HPDE6-E6E7 (cell line): ENCODE measurements at regions not wholly inside any gene's neighbourhood (a gene's known extent, or its start where the extent isn't known, plus 50 kb on each side); places are given as distances from the start of the nearest gene placed in this dataset.
"Not testable (repeated sequence)": the region's sequence is repeated elsewhere in the genome, so short reads cannot be mapped to it uniquely, and the experiment has no call there.

Experiments used
- DNase-seq: peaks from one replicate; pipeline ENCODE4 v3.0.0; 2011; ENCODE audit warnings: missing footprints; ENCODE audit errors: extremely low spot score

DNA sequence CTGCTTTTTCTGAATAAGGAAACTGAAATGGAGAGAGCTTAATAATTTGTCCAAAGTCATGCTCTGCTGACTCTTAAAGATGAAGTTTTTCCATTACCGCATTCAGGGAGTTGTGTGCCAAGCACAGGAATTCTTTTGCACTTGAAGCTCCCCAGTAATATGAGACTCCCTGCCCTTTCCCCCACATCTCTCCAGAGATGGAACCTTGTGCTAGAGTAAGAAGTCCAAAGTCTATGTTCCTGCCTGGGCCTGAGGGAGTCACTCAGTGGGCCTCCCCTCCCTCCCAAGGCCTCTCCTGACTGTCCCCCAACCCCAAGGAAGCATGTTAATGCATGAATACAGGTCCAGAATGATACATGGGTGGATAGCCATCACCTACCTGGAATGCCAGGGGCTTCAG is 173.3 kb upstream of the SEMA6A start:
- DNase-seq, result no peak

DNA sequence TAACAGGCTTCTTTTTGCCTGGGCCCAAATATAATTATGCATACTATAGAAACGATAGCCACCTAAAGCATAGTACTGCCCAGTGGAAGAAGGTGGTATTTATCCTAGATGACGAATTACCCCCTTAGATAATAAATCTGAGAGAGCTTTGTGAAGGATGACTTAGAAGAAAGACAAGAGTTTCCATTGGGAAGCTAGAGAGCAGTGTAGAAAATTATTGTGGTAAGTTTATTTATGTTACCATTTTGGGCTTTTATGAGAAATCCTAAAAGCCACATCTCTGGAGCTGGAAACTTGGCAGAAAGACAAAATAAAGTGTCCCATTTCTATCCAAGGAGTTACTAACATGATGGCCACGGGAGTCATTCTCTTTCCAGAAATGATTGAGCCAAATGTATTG is 172.0 kb upstream of the SEMA6A start:
- no peak for DNase-seq

DNA sequence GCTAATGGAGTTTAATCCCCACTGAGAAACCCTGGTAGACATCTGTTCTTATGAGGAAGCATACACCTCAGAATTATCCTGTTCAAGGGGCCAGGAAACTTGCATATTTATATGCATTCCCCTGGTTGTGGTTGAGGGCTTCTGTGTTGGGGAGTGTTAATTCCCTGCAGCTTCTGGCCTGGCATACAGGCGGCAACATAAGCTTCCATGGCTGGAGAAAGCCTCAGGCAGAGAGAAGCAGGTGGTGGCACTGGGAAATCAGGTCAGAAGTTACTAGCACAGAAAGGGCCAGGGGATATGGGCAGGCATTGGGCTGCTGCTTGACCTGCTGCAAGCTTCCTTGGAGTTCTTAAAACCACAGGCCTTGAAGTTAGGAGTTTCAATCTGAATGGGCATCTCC is 166.1 kb upstream of the SEMA6A start:
- no peak for DNase-seq

DNA sequence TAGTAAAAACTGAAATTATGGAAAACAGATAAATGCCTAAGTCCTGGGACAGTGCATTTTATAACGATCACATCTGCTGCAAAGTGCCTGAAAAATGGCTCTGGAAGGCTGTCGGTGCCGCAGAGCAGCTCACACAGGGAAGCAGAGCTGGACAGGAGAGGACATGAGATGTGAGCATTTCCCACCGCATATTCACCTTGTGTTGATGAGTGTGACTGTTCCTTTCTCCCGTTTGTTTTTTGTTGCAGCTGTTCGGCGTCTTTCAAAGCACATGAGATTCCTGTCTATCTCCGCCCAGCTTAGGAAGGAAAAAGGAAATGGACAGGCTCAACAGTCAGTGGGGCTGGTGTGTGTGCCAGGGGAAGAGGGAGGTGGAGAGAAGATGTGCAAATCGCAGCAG is 164.9 kb upstream of the SEMA6A start:
- no peak for DNase-seq

DNA sequence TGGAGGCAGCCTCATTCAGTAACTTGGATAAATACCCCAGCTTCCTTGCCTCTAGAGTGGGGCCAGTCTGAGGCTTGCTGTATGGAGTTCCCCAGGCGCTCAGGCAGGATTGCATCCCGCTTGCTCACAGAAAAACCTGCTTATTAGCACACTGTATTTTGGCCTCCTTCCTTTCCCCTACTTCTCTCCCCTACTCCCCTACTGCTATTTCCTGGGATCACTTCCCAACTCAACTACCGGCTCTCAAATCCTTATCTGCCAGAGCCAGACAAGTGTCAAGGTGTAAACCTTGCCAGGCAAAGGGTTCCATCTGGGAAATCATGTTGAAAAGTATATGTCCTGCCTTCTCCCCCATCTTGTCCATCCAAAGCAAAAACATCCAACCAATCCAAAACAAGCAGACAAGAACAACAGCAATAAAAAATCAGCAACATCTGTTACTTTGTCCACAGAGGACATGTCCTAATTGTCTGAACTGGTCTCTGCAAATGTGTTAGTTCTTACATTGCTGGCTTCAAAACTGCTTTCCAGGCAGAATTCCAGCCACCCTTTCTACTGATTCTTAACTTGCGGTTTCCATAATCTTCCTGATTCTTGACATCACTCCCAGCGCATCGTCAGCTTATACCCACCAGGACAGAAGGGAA is 164.1 kb upstream of the SEMA6A start:
- DNase-seq, result no peak

DNA sequence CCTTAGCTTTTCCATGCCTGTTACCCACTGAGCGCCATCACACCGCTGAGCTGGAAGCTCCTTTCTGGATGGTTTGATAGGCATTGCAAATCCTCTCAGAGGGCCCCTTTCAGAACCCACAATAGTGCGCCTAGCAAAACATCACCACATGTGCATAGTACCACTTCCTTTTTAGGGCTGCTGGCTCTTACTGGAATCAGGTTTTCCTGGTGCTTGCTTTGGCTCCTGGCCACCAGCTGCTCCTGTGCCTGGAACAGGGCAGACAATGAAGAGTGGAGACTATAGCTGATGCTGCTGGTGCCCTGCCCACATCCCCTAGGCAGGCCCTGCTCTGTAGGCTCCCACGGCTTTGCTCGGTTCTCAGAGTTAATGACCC is 163.6 kb upstream of the SEMA6A start:
- no peak for DNase-seq

DNA sequence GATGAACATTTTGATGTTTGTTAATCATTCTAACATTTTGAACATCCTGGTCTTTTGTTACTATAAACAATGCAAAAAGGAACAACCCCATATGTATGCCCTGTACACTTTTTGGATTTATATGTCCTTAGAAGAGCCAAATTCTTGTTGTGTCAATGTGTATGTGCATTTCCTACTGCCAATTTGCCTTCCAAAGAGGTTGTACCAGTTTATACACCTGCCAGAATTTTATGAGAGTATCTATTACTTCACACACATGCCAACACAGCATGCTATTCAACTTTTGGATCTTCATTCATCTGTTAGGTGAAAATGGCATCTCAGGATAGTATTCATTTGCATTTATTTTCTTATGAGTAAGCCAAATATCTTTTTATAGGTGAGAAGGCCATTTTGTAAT is 162.0 kb upstream of the SEMA6A start:
- DNase-seq, result no peak

DNA sequence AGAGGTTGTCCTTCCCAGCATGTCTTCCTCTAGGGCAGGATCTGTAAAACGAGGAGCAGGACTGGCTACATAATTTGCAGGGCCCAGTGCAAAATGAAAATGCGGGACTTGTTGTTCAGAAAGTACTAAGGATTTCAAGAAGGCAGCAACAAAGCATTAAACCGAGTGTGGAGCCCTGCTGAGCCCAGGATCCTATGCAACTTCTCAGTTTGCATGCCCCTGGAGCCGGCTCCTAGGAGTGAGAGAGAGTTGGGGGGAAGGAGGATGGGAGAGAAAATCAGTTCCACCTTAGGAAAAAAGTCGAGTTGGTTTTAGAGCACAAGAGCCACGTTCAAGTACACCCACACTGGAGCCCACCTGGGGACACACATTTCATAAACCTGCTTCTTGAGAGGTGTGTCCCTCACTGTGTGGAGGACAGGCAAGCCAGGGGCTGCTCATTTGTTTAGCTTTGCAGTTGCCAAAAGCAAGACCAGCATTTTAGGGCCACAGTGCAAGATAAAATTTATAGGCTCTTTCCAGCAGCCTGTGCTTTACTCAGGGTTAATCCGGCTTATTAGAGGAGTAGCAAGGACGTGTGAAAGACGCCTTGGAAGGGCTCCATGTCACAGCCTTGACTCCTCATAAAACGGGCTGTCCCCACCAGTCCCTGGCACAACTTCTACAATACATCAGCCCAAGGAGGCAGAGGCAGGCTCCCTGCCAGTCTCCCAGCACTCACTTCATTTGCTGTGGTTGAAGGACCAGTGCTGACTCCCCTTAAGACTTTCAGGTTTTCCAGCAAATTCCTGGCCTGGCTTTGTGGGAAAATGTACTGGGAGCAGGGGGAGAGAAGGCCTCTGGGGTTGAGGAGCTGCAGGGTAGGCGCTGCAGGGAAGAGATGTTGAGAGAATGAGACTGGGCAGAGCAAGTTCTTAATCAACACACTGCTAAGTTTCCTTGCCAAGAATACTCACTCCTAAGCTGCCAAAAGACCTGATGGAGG is 159.7 kb upstream of the SEMA6A start:
- no peak for DNase-seq

DNA sequence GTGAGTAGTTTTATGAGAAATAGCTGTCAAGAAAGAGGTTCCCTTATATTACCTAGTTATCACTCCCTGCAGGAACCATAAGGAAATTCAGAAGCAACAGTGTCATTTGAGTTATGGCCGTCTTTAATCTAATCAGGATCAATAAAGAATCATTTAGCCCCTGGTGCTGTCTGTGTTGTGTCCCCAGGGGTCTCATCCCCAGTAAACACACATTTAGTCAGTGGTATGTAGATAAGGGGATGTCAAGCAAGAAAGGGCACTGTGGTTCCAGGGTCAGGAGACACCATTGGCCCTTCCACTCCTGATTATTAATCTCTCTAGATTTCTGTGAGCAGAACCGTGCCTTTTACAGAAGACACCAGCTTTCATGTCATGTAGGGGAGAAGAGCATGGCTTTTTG is 158.0 kb upstream of the SEMA6A start:
- no peak for DNase-seq

DNA sequence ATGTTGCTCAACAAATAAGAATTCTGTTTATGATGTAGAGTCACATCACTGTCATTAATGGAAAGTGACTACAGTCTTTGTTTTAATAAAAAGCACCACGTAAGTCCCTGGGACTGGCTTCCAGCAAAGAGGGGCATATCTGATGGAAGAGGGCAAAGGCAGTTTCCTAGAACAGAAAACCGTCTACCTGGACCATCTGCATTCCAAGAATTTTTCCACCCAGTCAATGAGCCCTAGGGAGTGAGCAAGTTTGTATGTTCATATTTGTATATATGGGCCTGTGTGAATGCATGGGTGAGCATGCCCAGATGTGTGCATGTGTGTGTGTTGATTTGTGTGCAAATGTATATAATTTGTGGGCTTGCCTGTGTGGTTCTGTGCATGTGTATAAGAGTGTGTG is 156.8 kb upstream of the SEMA6A start:
- no peak for DNase-seq

DNA sequence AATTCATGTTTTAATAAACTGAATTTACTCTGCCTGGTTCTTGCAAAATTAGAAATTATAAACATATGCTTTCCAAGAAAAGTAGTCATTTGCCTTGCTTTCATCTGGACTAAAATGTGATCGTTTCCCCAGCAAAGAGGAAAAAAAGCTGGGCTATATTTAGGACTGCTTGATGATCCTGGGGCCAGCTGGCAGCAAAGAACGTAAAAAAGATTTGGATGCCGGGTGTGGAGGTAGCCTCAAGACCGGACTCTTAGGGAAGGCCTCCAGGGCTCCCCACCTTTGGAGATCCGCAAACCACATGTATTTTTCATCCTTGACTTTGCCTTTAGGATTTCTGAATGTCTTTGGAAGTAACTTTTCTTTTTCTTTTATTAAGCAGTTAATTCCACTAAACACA is 156.1 kb upstream of the SEMA6A start:
- DNase-seq, result no peak

DNA sequence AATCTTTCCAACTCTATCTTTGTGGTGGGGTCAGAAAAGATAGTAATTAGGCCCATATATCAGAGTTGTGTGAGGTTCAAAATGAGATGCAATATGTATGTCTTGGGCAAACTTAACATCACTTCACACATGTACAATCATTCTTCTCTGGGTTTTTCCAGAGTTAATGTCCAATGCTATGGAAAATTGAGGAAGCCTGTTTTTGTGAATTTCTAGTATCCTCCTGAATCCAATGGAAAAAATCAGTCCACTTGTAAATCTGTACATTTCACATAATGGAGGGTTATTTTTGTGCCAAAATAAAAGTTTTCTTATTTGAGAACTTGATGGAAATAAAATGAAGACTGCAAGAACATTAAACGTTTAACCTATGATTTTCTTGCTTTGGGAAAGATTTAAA is 155.6 kb upstream of the SEMA6A start:
- DNase-seq, result no peak

DNA sequence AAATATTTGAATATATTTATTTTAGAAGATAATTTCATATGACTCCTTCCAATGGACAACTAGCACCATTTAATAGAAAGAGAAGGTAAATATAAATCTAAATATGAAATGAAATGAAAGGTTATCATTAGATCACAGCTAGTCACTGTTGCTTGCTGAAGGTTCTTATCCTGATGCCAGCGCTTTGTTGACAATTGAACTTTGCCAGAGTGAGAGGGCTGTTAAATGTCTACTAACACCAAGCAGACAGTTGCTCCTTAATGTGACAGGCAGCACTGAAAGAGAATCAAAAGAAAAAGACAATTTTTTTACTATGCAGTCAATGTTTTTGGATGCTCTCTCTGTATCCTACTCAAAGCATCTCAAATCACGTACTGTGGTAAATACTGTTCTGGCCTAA is 152.6 kb upstream of the SEMA6A start:
- DNase-seq, result no peak

DNA sequence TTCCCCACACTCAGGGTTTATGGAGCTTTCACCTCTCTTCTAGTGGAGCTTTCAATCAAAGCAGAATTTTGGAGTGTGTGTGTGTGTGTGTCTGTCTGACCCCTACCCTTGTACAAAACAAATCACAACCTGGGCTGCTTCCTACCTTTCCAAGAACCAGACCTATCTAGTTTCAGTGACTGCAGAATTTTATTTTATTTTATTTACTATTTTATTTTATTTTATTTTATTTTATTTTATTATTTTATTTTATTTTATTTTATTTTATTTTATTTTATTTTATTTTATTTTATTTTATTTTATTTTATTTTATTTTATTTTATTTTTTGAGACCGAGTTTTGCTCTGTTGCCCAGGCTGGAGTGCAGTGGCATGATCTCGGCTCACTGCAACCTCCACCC is 151.6 kb upstream of the SEMA6A start:
- DNase-seq, result not testable (repeated sequence)

DNA sequence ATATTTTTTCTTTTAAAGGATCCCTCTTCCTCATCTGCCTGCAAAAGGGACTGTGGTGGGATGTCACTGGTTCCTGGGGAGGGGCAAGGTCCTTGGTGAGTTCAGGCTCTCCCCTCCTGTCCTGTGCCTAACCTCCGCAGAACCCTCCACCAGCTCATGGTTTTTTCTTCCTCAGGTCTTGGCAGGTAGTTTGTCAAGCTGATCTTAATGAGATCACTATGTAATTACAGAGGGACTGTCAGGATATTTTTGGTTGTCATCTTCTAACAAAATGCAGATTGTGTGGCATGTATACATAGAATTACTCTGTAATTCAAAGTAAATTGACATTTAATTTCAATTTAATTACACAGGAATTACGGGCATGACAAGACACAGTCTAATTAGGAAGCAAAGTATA is 150.3 kb upstream of the SEMA6A start:
- no peak for DNase-seq

DNA sequence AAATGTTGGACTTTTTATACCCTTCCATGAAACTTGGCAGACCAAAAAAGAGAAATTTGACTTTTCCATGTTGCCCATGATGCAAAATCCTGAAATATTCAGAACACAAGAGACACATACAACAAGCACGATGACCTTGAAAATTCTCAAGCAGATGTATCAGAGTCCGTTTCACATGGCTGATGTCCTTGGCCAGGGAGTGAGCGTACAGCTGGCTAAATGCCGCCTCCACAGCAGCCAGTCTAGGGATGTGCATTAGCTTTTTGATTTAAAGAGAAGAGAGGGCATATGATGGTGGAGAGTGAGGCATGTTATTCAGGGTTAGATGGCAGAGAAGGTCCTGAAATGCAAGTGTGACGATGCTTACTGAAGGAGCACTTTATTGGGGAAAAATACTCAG is 148.0 kb upstream of the SEMA6A start:
- no peak for DNase-seq

DNA sequence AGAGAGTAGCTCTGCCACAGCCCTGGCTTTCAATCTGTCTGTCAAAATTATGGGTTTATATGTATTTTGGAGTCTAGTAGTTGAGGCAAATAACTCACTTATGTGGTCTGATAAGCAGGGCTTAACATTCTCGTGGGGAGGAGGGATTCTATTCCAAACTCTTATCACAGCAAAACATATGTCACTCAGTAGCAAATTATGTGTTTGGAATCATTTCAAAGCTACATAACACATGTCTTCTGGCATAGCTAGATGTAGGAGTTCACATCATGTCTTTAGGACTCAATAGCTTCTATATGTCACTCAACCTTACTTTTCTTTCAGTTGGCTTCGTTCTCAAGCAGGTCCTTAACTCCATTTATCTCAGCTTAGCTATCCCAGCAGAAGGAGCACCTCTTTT is 144.5 kb upstream of the SEMA6A start:
- DNase-seq, result no peak

DNA sequence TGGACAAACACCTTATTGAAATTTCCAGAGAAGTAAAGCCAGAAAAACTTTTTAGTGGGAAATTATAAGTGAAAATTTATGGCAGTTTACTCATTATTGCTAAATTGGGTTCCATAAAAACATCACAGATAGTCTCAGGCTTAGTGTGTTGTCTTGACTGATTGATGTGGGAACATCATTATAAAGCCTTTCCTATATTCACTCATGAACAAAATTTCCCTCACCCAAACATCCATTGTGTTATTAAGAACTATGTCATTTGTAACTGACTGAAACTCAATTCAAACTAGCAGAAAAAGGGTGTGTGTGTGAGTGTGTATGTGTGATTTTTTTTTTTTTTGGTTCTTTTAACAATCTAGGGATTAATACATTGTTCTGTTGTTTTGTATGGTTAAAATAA is 143.7 kb upstream of the SEMA6A start:
- DNase-seq, result no peak

DNA sequence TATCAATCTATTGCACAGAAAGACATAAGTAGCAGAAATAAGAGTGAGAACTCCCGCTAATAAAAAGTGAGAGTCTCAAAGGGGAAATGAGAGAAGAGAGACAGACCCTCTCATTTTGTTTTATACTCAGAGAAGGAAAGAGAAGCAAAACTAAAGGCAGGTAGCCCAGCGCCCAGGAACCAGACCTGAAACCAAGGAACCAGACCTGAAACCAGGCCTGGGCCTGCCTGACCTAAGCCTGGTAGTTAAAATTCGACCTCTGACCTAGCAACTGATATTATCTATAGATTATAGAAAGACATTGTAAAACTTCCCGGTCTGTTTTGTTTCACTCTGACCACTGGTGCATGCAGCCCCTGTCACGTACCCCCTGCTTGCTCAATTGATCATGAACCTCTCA is 134.5 kb upstream of the SEMA6A start:
- DNase-seq, result no peak

DNA sequence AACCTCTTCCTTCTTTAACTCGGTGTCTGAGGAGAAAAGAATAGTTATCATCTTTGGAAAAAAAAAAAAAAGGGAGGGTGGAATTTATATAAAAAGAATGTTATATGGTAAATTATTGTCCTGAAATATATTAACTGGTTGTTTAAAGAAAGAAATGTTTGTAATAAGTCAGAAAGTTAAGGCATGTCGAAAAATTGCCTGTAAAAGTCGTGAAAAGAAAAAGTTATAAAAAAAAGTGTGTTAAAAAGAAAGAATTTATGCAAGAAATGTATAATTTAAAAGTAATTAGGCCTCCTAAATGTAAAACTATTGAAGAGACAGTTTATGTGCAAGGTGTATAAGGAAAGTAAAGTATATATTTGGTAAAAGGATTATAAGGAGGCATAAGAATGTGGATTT is 130.5 kb upstream of the SEMA6A start:
- DNase-seq, result not testable (repeated sequence)

DNA sequence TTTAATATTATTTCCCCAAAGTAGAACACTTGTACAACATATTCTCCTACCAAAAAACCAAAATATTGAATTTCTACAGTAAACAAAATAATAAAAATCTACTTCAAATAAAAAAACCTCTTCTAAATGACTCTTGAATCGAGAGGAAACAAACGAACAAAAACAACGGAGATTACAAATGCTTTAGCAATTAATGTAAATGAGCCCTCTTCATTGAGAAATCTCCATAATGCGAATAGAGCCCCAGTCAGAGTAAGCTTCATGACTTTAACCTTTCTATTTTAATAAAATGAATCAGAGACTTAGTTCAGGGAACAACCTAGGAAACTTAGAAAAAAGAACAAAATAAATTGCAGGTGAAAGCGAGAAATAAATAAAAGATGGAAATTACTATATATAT is 129.3 kb upstream of the SEMA6A start:
- no peak for DNase-seq

DNA sequence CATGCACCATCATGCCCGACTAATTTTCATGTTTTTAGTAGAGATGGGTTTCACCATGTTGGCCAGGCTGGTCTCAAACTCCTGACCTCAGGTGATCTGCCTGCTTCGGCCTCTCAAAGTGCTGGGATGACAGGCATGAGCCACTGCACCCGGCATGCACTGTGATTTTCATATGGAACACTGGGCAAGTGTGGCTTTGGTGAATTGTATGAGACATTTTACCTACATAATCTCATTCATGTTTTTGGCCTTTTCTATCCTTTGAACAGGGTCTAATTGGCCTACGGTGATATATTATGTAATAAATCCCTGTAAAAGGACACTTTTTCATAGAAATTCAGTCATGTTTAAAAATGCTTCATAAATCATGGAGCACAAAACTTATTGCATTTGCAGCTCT is 128.7 kb upstream of the SEMA6A start:
- no peak for DNase-seq

DNA sequence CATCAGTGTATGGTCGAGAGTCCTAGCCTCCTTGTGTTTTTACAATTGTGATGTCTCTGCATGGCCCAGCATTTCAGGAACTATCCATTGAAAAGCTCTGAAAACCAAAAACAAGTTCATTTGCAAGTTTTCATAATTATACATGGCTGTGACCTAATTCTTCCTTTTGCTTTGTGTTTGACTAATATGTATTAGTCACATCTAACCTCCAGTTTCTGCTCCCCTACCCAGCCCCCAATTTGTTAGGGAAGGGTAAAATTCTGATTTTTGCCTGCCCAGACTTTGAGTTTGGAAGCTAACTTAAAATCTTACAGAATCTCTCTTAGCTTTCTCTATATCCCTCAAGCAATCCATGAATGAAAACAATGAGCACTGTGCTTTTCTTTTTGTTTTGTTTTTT is 128.2 kb upstream of the SEMA6A start:
- no peak for DNase-seq
